ENCODE measurements at regions not wholly inside any gene's neighbourhood (a gene's known extent, or its start where the extent isn't known, plus 50 kb on each side); places are given as distances from the start of the nearest gene placed in this dataset.

- Histone ChIP-seq H3K79me2 (ENCODE audit: insufficient read depth, low read length) (no peaks in the 10 kb centered on the region), H2AFZ (ENCODE audit: low read length) (no peak overlapping the region), H3K27ac (ENCODE audit: extremely low read length, insufficient read depth, low read length) (no peak overlapping the region), H3K9ac (ENCODE audit: insufficient read depth, low read depth, low read length) (no peak overlapping the region), H3K4me2 (ENCODE audit: low read depth, low read length) (no peak overlapping the region), H3K4me1 (ENCODE audit: insufficient read depth, low read length) (no peaks in the 10 kb centered on the region), H3K9me3 (ENCODE audit: low read length) (no peaks in the 10 kb centered on the region), H3K4me3 (replicated peaks in 1 of 3; ENCODE audit: insufficient read depth in 1 of 3, low read depth in 2 of 3, low read length in 3 of 3) (no peak overlapping the region), H3K27me3 (ENCODE audit: control insufficient read depth in 1 of 2, insufficient read depth in 2 of 2, low read length in 2 of 2) (no peaks in the 10 kb centered on the region; a peak in 1 of 5 replicates), H4K20me1 (ENCODE audit: insufficient read depth, low read length) (no peaks in the 10 kb centered on the region), H3K36me3 (replicated peaks in 1 of 2; ENCODE audit: control insufficient read depth in 1 of 2, insufficient read depth in 2 of 2, low read length in 2 of 2) (no peaks in the 10 kb centered on the region)
- TF ChIP-seq ZNF883 (CRISPR knock-in tag; IDR thresholded peaks at IDR 0.05; ENCODE audit: not compliant biosample characterization) (no peak), SRSF9 (IDR thresholded peaks at IDR 0.05; ENCODE audit: borderline replicate concordance, insufficient read depth, low read depth, low read length, poor library complexity, severe bottlenecking) (no peak), KDM6A (CRISPR knock-in tag; IDR thresholded peaks at IDR 0.05; ENCODE audit: low read depth) (no peak), TAF1 (CRISPR knock-in tag; IDR thresholded peaks at IDR 0.05) (no peak), ZNF343 (CRISPR knock-in tag; IDR thresholded peaks at IDR 0.05) (no peak), ZBTB1 (CRISPR knock-in tag; IDR thresholded peaks at IDR 0.05; ENCODE audit: borderline replicate concordance) (no peak), REXO4 (CRISPR knock-in tag; IDR thresholded peaks at IDR 0.05; ENCODE audit: borderline replicate concordance) (no peak), ZBTB7A (CRISPR knock-in tag; IDR thresholded peaks at IDR 0.05) (no peak), XRCC5 (optimal IDR thresholded peaks at IDR 0.05; ENCODE audit: low read length) (no peak), ELF3 (CRISPR knock-in tag; IDR thresholded peaks at IDR 0.05) (no peak), ZNF619 (CRISPR knock-in tag; IDR thresholded peaks at IDR 0.05) (no peak), ISX (CRISPR knock-in tag; conservative IDR thresholded peaks at IDR 0.05) (no peak), E2F5 (CRISPR knock-in tag; conservative IDR thresholded peaks at IDR 0.05) (no peak), EP300 (IDR thresholded peaks at IDR 0.05; ENCODE audit: low read depth in 2 of 2, low read length in 2 of 2) (no peak), EP300 (CRISPR knock-in tag; IDR thresholded peaks at IDR 0.05; ENCODE audit: borderline replicate concordance) (no peak), HNF1B (CRISPR knock-in tag; IDR thresholded peaks at IDR 0.05) (no peak), ZNF737 (CRISPR knock-in tag; IDR thresholded peaks at IDR 0.05; ENCODE audit: borderline replicate concordance) (no peak), POLR2G (IDR thresholded peaks at IDR 0.05; ENCODE audit: low read depth, low read length) (no peak), GLI4 (CRISPR knock-in tag; IDR thresholded peaks at IDR 0.05; ENCODE audit: borderline replicate concordance) (no peak)
- ATAC-seq, result no peak
- ChIA-PET CTCF (ENCODE audit: low intra/inter-chr PET ratio, low total read pairs) (no interaction called here), POLR2A (no interaction called here)
- no TSS peak for BruUV-seq (replicated peaks)
- intact Hi-C loops (cut with micrococcal nuclease; ENCODE audit: unreplicated experiment), result no loop called here
- no peak for DNase-seq (ENCODE audit: low spot score)
- WGBS (ENCODE audit: low lambda C conversion rate), result 26% methylated on average over 2 of the region's 2 CpGs
- in situ Hi-C loops (cut with HindIII; ENCODE audit: extremely low pct_ligation_motif_present, low pct_unique_long_range_greater_than_20kb), result no loop called here
- FAIRE-seq, result no peak
Measured at GRCh38 chr10:62981096-62981495, 152.0 kb upstream of the NRBF2 start.
